OCI-LY1 (cell line): ENCODE measurements at regions not wholly inside any gene's neighbourhood (a gene's known extent, or its start where the extent isn't known, plus 50 kb on each side); places are given as distances from the start of the nearest gene placed in this dataset.
"Not testable (repeated sequence)": the region's sequence is repeated elsewhere in the genome, so short reads cannot be mapped to it uniquely, and the experiment has no call there.

ENCODE experiments used
- H2AFZ ChIP-seq: fragments of 200-600 bp; sonication (generic), shearing (Covaris generic); 2 replicates; pipeline ENCODE4 v1.6.0; 2014; ENCODE audit warnings: antibody characterized with exemption, mild to moderate bottlenecking, low read length
- H3F3A ChIP-seq: fragments of 200-600 bp; sonication (generic), shearing (Covaris generic); 2 replicates; pipeline ENCODE4 v1.6.0; 2014; ENCODE audit warnings: mild to moderate bottlenecking, antibody characterized with exemption, low read length, moderate library complexity; ENCODE audit not compliant: insufficient read depth
- H3K27ac ChIP-seq: fragments of 200-600 bp; sonication (generic); 2 replicates; pipeline ENCODE4 v1.5.1; 2014; ENCODE audit warnings: low read length, mixed run types, mild to moderate bottlenecking, low read depth; ENCODE audit not compliant: poor library complexity, severe bottlenecking
- H3K27me3 ChIP-seq: fragments of 200-600 bp; sonication (generic); 2 replicates; pipeline ENCODE4 v1.6.0; 2014; ENCODE audit warnings: antibody characterized with exemption, mild to moderate bottlenecking, low read length, moderate library complexity; ENCODE audit not compliant: insufficient read depth
- H3K36me3 ChIP-seq: fragments of 200-600 bp; sonication (generic); 2 replicates; pipeline ENCODE4 v1.6.1; 2014; ENCODE audit warnings: mild to moderate bottlenecking, antibody characterized with exemption, low read length, moderate library complexity, mixed read lengths; ENCODE audit not compliant: insufficient read depth
- H3K4me1 ChIP-seq: fragments of 200-600 bp; sonication (generic); 2 replicates; pipeline ENCODE4 v1.5.1; 2014; ENCODE audit warnings: mild to moderate bottlenecking, low read length, moderate library complexity; ENCODE audit not compliant: insufficient read depth, severe bottlenecking
- H3K4me2 ChIP-seq: fragments of 200-600 bp; sonication (generic), shearing (Covaris generic); 2 replicates; pipeline ENCODE4 v1.6.1; 2014; ENCODE audit warnings: low read length
- H3K4me3 ChIP-seq: fragments of 200-600 bp; sonication (generic); 2 replicates; pipeline ENCODE4 v1.5.1; 2014; ENCODE audit warnings: low read length, low read depth, mild to moderate bottlenecking, mixed read lengths; ENCODE audit not compliant: poor library complexity, severe bottlenecking
- H3K79me2 ChIP-seq: fragments of 200-600 bp; shearing (Covaris generic); 2 replicates; pipeline ENCODE4 v1.6.1; 2016; ENCODE audit warnings: mixed run types, low read length, mixed read lengths; ENCODE audit not compliant: insufficient read depth
- H3K9ac ChIP-seq: fragments of 200-600 bp; sonication (generic), shearing (Covaris generic); 2 replicates; pipeline ENCODE4 v1.6.1; 2014; ENCODE audit warnings: mild to moderate bottlenecking, low read length, mixed read lengths
- H3K9me2 ChIP-seq: fragments of 200-600 bp; sonication (generic), shearing (Covaris generic); 2 replicates; pipeline ENCODE4 v1.6.1; 2014; ENCODE audit warnings: low read depth, mild to moderate bottlenecking, low read length, mixed read lengths
- H3K9me3 ChIP-seq: fragments of 200-600 bp; shearing (Covaris generic); 2 replicates; pipeline ENCODE4 v1.6.1; 2014; ENCODE audit warnings: low read length, mixed read lengths
- H4K20me1 ChIP-seq: fragments of 200-600 bp; sonication (generic), shearing (Covaris generic); 2 replicates; pipeline ENCODE4 v1.6.0; 2016; ENCODE audit warnings: mild to moderate bottlenecking, low read length; ENCODE audit not compliant: insufficient read depth
- EZH2 ChIP-seq: fragments of 200-600 bp; sonication (generic), shearing (Covaris generic); IDR thresholded peaks from 2 replicates; pipeline ENCODE4 v1.8.0; 2017; ENCODE audit warnings: borderline replicate concordance, mixed run types, mild to moderate bottlenecking, antibody characterized with exemption, low read length, moderate library complexity, mixed read lengths
- TF ChIP-seq, protein P1 (sequence below): fragments of 200-600 bp; sonication (generic), shearing (Covaris generic); IDR thresholded peaks from 2 replicates; pipeline ENCODE4 v1.5.1; 2017; ENCODE audit warnings: mild to moderate bottlenecking, antibody characterized with exemption, low read length, moderate library complexity, mixed read lengths

DNA sequence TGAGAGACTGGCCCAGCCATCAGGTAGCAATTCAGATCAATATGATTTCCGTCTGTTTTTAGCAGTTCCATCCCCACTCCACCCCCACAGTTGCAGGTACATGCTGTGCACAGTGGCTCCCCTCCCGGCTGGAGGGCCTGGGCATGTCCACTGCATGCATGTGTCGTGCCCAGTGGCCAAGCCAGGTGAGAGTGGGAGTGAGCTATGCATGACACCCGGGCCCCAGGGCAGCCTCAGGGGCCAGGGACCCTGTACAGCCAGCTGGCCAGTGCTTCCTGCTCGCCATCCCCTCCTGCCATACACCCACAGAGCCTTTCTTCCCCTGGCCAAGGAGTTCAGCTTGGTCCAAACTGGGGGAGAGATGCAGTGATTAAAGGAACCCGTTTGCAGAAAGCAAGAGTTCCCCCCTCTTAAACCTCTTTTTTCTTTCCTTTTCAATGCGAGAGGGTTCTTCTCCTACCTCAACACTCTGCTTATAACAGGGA lies 135.3 kb downstream of the THBS2 start:
- Histone ChIP-seq H3K4me1 (no peaks in the 10 kb centered on the region), H3K9ac (no peak overlapping the region), H3K27me3 (no peaks in the 10 kb centered on the region), H3K27ac (no peak overlapping the region), H3K36me3 (no peaks in the 10 kb centered on the region), H3F3A (no peaks in the 10 kb centered on the region), H3K4me2 (no peak overlapping the region), H3K79me2 (no peaks in the 10 kb centered on the region), H3K9me3 (no peaks in the 10 kb centered on the region), H4K20me1 (no peaks in the 10 kb centered on the region), H3K9me2 (no peaks in the 10 kb centered on the region), H3K4me3 (no peak overlapping the region), H2AFZ (no peak overlapping the region)
- TF ChIP-seq EZH2 = no peak
- TF ChIP-seq, protein P1, sequence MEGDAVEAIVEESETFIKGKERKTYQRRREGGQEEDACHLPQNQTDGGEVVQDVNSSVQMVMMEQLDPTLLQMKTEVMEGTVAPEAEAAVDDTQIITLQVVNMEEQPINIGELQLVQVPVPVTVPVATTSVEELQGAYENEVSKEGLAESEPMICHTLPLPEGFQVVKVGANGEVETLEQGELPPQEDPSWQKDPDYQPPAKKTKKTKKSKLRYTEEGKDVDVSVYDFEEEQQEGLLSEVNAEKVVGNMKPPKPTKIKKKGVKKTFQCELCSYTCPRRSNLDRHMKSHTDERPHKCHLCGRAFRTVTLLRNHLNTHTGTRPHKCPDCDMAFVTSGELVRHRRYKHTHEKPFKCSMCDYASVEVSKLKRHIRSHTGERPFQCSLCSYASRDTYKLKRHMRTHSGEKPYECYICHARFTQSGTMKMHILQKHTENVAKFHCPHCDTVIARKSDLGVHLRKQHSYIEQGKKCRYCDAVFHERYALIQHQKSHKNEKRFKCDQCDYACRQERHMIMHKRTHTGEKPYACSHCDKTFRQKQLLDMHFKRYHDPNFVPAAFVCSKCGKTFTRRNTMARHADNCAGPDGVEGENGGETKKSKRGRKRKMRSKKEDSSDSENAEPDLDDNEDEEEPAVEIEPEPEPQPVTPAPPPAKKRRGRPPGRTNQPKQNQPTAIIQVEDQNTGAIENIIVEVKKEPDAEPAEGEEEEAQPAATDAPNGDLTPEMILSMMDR = no peak

DNA sequence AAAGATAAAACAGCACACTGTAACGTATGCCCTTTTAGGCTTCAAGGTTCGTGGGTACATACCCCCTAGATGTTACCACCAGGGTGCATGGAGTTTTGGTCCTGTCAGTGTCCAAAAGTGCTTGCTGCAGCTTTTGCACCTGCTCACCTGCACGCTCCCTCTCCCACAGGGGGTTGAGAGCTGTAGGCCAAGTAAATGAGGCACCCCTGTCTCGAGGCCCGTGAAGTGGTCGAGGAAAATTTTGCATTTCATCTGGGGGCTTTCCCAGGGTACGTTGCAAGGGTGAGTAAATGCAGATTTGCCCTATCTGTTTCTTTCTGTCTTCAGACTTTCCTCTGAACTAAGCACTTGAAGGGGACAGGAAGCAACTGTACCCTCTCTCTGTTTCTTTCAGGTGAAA lies 136.0 kb downstream of the THBS2 start:
- no peaks in the 10 kb centered on the region for H3K27me3 ChIP-seq
- no peak for TF ChIP-seq EZH2
- TF ChIP-seq, protein P1 = no peak

DNA sequence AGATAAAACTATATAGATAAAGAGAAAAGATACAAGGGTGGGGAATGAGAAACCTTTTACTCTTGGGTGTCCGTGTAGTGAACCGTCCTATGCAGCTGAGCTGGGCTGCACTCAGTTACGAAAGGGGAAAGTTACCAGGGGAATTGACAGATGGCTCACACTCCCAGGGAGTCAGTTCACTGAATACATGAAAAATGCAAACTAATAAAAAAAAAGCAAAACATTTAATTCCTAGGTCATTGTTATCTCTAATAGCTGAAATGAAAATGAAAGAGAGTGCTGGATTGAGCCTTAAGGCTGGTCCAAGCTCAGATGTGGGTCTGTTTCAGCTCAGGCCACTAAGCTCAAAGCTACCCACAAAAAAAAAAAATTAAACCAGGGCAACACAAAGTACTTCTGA lies 138.0 kb downstream of the THBS2 start:
- no peak overlapping the region for H3K9ac ChIP-seq
- no peak overlapping the region for H3K4me3 ChIP-seq
- no peaks in the 10 kb centered on the region for H3K9me3 ChIP-seq
- no peaks in the 10 kb centered on the region for H3K4me1 ChIP-seq
- no peaks in the 10 kb centered on the region for H4K20me1 ChIP-seq
- H3F3A ChIP-seq = no peaks in the 10 kb centered on the region
- H3K9me2 ChIP-seq = no peaks in the 10 kb centered on the region
- H3K36me3 ChIP-seq = no peaks in the 10 kb centered on the region
- no peak overlapping the region for H3K4me2 ChIP-seq
- TF ChIP-seq, protein P1 = no peak
- no peak for TF ChIP-seq EZH2
- H2AFZ ChIP-seq = no peak overlapping the region
- H3K79me2 ChIP-seq = no peaks in the 10 kb centered on the region
- H3K27ac ChIP-seq = no peak overlapping the region
- no peaks in the 10 kb centered on the region for H3K27me3 ChIP-seq

More for the DNA sequence above, 136.0 kb downstream of the THBS2 start:
- Histone ChIP-seq H3K4me1 (no peaks in the 10 kb centered on the region), H3K36me3 (no peaks in the 10 kb centered on the region), H3K4me2 (no peak overlapping the region), H3K9me2 (no peaks in the 10 kb centered on the region), H3K4me3 (no peak overlapping the region), H3K9ac (no peak overlapping the region), H4K20me1 (no peaks in the 10 kb centered on the region), H2AFZ (no peak overlapping the region), H3K79me2 (no peaks in the 10 kb centered on the region), H3K9me3 (no peaks in the 10 kb centered on the region), H3F3A (no peaks in the 10 kb centered on the region), H3K27ac (no peak overlapping the region)

DNA sequence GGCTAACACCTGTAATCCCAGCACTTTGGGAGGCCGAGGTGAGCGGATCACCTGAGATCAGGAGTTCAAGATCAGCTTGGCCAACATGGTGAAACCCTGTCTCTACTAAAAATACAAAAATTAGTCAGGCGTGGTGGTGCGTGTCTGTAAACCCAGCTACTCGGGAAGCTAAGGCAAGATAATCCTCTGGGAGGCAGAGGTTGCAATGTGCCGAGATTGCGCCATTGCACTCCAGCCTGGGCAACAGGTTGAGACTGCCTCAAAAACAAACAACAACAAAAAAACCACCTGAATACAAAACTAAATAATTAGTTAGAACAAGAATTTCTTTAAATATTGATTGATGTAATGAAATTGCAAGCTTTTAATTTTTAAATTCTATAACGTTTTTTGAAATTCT lies 139.0 kb downstream of the THBS2 start:
- H3K4me3 ChIP-seq, H3F3A ChIP-seq, H3K4me2 ChIP-seq, H2AFZ ChIP-seq, H3K9me2 ChIP-seq, H3K4me1 ChIP-seq, H3K36me3 ChIP-seq, H3K79me2 ChIP-seq, H4K20me1 ChIP-seq, H3K9me3 ChIP-seq, H3K27ac ChIP-seq, H3K9ac ChIP-seq, H3K27me3 ChIP-seq: not testable (repeated sequence)
